Dedifferentiated amniotic fluid mesenchymal stem cell (primary cell): ENCODE measurements at regions not wholly inside any gene's neighbourhood (a gene's known extent, or its start where the extent isn't known, plus 50 kb on each side); places are given as distances from the start of the nearest gene placed in this dataset.
A peak's percentile ranks its signal among the peaks of the same experiment; 100 is the strongest.
"Not testable (repeated sequence)": the region's sequence is repeated elsewhere in the genome, so short reads cannot be mapped to it uniquely, and the experiment has no call there.

Source experiments
- DNase-seq: peaks from one replicate; pipeline ENCODE4 v3.0.0-alpha.2; 2016; ENCODE audit errors: extremely low spot score

DNA sequence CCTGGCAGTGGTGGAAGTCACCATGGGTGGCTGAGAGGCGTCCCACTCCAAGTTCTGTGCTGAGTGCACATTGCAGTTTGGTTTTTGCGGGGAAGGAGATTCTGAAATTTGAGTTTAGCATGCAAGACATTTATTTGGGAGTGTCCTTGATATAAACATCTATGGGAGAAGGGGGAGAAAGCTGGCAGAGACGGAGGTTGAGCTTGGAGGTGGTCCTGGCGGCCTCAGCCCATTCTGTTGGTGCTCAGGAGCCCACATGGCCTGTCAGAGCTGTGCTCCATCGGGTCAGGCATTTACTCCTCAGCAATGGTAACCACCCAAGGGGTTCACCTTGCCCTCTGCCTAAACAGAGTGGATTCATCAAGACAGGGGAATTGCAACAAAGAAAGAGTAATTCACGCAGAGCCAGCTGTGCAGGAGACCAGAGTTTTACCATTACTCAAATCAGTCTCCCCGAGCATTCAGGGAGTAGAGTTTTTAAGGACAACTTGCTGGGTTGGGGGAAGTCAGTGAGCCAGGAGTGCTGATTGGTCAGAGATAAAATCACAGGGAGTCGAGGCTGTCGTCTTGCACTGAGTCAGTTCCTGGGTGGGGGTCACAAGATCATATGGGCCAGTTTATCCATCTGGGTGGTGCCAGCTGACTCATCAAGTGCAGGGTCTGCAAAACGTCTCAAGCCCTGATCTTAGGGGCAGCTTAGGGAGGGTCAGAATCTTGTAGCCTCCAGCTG lies 323.3 kb upstream of the TMEM132C start:
- no peak for DNase-seq

DNA sequence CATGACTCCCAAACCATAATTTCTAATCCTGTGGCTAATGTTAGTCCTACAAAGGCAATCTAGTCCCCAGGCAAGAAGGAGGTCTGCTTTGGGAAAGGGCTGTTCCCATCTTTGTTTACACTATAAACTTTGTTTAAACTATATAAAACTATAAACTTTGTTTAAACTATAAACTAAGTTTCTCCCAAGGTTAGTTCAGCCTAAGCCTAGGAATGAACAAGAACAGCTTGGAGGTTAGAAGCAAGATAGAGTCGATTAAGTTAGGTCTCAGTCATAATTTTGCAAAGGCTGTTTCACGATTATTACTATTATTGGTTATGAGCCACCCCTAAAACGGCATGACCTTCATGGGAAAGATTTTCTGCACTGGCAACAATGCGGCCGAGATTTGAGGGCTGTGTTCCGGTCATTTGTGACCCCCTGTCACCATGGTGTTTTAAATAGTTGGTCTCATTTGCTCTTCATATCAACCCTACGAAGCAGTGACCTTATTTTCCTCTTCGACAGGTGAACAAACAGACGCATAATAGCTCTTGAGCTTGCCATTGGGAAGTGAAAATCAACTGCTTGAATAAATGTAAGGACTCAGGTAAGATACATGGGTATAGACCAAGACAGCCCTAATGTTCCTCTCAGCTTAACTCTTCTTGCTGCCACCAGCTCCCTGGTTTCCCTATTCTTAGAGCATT lies 322.6 kb upstream of the TMEM132C start:
- no peak for DNase-seq

DNA sequence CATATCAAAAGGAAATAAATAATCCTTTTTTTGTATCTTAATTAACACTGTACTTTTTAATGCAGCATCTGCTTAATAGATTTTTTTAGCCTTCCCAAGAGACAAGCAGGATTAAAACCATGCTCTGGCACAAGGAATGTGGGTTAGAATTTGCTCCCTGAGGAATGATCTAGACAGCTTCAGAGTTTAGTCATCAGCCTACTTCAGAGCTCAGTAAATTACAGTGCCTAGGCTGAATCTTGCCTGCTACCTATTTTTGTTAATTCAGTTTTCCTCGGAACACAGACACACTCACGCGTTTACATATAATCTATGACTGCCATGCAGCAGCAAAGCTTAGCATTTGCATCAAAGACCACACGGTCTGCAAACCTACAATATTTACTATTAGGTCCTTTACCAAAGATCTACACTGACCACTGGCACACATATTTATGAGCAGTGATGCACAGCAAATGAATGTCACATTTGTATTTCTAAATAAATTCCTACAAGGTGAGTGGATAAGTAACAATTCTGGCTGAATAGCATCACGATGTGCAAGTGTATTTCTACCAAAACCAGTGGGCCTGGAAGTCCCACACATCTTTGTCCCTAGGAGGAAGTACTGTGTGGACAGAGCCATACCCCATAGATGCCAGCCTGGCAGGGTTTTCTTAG lies 309.8 kb upstream of the TMEM132C start:
- DNase-seq = peak; percentile 26

DNA sequence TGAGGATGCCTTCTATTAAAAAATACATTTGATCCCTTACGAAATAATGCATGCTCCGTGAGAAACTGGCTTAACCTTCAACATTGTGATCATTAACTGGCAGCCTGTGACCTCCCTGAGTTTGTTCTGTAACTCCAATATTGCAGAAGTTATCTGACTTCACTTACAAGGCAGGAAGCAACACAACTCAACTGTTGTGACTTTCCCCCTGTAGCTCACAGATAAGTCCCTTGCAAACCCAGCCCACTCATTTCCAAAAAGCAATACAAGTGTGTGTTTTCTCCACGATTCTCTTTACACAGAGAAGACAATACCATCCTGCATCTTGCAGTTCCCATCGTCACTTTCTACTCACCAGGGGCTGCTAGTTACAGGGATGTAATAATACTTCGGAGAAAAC lies 304.7 kb upstream of the TMEM132C start:
- no peak for DNase-seq

DNA sequence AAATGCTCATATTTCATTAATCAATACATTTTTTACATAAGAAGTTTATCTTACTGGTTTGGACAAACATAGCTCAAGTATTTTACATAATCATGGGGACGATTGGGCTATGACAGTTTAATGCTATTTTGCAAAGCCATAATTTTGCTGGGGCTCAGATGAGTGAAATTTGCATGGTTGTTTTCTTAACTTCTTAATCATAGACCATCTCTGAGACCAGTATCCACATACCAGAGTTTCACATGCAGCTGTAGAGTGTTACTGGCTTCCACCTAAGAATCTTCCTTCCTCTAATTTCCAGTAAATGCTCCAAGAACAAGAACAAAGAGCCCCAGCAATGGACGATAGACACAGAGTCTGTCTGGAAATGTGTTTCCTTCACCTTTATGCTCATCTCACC lies 303.0 kb upstream of the TMEM132C start:
- DNase-seq = no peak

DNA sequence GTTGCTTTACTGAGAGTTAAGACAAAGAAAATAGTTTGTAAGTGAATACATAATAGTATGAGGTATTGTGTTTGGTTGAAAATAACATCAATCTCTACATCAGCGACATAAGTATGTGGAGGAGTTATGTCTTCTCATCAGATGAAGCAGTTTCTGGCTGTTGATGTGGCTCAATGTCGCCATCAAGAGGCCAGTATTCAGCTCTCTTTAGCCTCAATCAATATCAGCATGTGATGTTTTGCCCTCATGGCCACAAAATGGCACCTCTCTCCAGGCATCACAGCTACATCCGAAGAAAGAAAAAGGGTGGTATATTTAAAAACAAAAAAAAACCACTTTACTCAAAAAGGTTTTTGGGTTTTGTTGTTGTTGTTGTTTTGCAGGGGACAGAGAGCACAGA lies 302.3 kb upstream of the TMEM132C start:
- DNase-seq = peak; percentile 47

DNA sequence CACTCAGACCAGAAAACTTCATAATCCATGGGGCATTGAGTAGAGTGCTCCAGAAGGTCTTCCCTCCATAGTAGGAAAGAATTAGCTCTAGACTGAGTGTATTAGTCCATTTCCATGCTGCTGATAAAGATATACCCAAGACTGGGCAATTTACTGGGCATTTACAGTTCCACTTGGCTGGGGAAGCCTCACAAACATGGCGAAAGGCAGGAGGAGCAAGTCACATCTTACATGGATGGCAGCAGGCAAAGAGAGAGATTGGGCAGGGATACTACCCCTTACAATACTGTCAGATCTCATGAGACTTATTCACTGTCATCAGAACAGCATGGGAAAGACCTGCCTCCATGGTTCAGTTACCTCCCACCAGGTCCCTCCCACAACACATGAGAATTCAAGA lies 300.6 kb upstream of the TMEM132C start:
- DNase-seq = no peak

DNA sequence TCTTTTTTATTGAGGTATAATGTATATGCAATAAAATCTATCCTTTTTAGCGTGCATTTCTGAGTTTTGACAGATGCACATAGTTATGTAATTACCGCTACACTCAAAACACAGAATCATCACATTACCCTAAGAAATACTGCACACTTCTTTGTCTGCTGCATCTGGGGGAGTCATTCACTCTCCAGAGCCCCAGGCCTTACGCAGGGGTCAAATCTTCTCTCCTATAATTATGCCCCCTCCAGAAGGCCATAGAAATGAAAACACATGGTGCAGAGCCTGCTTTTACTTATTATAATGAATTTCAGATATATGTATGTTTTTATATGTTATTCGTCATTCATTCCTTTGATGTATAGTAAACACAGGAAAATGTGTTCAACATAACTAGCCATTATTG lies 296.5 kb upstream of the TMEM132C start:
- DNase-seq = no peak

DNA sequence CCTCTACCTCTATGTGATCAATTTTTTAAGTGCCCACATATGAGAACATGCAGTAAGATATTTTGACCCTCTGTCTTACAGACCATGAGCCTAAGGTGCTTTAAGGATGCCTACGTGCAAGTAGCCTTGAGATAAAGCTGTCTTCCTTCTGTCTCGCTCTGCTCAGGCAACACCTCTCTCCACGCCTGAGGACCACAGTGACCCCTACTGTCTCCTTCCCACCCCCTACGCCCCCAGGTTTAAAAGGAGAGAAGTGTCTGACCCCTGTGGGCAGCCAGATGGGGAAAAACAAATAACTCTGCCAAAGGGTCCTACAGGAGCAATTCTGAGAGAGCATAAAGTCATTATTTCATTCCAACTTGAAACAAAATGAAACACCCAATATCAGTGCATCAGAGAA lies 286.4 kb upstream of the TMEM132C start:
- DNase-seq = no peak

DNA sequence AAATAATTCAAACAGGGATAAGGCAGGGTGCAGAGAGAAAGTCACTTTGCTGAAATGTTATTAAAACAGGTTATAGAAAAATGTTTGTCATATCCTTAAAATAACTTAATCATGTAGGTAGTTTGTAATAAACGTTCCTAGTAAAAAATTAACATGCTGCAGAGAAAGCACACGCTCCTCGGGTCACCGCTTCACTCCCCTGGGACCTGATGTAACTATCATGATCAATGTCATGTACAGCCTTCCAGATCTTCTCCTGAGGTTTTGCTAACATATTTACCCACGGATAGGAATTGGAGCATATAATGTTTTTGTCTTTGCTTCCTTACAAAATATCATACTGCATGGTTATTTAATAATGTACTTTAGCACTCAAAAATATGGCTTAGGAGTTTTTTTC lies 285.1 kb upstream of the TMEM132C start:
- no peak for DNase-seq

DNA sequence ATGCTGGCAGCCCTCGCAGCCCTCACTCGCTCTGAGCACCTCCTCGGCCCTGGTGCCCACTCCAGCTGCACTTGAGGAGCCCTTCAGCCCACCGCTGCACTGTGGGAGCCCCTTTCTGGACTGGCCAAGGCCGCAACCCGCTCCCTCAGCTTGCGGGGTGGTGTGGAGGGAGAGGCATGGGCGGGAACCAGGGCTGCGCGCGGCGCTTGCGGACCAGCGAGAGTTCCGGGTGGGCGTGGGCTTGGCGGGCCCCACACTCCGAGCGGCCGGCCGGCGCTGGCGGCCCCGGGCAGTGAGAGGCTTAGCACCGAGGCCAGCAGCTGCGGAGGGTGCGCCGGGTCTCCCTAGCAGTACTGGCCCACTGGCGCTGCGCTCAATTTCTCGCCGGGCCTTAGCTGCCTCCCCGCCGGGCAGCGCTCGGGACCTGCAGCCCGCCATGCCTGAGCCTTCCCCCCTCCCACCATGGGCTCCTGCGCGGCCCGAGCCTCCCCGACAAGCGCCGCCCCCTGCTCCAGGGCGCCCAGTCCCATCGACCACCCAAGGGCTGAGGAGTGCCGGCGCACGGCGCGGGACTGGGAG lies 283.7 kb upstream of the TMEM132C start:
- DNase-seq = not testable (repeated sequence)

DNA sequence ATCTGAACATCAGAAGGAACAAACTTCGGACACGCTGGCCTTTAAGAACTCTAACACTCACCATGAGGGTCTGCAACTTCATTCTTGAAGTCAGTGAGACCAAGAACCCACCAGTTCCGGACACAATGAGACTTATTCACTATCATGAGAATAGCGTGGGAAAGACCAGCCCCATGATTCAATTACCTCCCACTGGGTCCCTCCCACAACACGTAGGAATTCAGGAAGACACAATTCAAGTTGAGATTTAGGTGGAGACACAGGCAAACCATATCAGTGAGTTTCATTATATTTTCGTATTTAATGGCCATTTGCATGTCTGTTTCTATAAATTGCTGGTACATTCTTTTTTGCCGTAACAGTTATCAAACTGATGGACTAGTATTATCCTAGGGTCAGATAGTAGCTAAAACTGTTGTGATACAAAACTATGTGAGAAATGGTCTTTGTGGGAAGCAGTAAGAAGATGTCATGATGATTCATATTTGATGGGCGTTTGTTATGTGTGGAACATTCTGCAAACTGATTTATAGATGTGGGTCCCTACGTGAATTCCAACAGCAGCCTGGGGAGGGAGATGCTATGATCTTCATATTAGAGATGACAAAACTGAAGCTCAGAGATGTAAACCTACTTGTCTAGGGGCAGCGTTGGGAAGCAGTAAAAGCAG lies 282.4 kb upstream of the TMEM132C start:
- no peak for DNase-seq

DNA sequence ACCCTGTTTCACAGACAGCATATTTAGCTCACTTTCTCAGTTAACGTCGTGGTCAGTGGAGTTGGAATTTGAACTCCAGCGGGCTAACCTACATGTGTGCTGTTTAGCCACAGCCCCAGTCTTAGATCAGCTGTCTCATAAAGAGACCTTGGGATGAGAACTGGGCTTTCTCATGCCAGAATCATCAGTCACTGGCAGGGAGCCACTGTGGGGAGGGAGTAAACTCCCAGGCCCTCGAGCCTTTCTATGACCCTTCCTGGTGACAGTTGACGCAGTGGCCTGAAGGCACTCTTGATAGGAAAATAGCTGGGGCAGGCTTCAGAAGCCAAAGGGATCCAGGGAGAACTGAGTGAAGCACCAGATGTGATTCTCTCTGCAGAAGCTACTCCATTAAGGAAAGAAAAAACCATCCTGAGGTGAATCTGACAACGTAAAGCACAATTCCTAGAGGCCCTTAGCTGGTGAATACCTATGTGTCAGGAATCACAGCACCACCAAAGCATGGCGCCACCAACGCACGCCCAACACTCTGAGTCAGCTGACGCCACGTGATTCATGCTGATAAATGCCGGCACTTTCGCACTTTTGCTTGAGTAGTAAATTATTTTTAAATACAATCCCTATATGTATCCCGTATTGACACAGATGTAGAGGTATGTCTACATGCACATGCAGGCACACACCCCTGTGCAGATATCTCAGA lies 279.6 kb upstream of the TMEM132C start:
- peak; percentile 17 for DNase-seq

DNA sequence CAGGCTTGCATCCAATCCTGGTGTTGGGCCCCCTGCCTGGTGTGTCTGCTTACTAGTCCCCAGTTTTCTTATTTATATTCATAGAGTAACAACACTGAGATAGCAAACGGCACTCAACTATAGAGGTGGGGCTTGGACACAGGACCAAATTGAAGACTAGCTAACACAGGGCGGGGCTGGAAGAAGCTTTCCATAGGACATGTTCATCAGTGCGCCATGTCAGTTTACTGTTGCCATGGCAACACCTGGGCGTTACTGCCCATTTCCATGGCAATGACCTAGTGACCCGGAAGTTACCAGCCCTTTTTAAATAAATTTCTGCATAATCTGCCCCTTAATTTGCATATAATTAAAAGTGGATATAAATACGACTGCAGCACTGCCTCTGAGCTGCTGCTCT lies 275.5 kb upstream of the TMEM132C start:
- DNase-seq = no peak

DNA sequence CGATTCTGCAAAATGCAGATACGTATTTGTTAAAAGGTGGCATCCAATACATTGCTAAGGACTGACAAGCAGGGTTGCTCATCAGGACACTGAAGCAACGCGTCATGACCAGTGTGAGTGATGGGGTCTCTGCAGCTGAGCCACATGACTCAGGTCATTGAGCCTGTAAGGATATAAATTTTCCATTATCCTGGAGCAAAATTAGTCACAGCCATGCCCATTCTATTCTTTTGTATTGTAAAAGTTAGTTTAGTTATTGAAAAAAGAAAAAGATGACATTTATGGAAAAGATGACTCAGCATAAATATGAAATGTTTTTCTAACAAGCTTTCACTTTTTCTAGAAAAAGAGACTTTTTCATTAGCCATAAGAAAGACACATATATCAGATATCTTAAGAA lies 268.0 kb upstream of the TMEM132C start:
- no peak for DNase-seq

DNA sequence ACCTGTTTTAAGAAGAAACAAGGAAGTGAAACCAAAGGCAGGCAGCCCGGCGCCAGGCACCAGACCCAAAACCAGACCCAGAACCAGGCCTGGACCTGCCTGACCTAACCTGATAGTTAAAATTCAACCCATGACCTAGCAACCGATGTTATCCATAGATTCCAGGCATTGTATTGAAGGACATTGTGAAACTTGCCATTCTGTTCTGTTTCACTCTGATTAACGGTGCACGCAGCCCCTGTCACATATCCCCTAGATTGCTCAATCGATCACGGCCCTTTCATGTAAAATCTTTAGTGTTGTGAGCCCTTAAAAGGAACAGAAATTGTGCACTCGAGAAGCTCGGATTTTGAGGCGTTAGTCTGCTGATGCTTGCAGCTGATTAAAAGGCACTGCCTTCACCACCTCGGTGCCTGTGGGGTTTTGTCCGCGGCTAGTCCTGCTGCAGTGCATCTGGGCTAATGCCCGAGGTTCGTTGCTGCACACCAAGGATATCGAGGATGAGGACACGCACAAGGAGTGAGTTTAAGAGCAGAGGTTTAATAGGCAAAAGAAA lies 262.5 kb upstream of the TMEM132C start:
- DNase-seq = no peak

DNA sequence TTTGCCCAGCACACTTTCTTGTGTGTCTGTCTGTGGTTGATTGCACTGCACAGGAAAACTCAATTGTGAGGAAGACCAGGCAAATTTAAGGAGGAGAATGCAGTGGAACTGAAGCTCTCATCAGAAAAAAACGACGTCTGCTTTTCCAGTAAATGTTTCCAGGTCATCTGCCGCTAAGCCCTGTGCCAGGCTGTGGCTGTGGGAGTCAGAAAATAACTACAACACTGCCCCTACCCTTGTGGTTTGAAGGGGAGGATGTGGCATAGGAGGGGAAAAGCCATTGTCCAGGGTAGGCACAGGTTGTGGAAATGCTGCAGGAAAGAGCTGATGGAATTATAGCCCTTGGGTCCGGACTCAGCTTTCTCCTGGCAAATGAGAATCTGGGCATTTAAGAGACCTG lies 259.7 kb upstream of the TMEM132C start:
- DNase-seq = no peak

DNA sequence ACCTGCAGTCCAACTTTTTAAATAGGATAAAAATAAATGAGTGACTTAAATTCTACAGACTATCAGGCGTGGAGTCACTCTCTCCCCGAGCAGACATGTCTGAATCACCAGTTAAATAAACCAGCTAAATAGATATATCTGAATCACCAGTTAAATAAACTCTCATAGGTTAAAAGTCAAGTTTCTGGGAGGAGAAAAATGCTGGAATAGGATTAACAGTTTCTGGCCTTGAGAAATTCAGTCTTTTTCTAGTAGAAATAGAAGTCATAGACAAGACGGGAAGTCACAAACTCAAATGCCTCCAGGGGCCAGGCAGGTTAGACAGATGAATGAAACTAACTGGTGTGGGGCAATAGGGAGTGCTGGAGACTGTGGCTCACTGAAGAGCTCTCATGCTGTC lies 258.6 kb upstream of the TMEM132C start:
- peak; percentile 43 for DNase-seq

DNA sequence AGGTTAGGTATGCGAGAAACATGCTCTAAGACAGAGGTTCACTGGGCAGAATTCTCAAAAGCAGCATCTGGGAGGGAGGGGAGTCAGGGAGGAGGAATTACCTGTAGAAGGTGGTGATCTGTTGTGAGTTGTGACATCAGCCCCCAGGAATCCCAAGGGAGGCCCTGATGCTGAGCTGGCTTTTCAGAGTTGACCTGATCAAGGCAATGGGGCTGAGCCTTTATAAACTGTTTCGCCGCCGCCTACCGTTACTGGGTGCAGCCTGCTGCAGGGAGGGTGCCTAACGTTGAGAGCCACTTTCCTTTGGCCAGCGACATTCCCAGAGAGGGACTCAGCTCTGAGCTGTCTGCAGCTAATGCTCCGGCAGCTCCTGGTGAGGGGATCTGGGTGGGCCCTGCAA lies 257.9 kb upstream of the TMEM132C start:
- DNase-seq = no peak

DNA sequence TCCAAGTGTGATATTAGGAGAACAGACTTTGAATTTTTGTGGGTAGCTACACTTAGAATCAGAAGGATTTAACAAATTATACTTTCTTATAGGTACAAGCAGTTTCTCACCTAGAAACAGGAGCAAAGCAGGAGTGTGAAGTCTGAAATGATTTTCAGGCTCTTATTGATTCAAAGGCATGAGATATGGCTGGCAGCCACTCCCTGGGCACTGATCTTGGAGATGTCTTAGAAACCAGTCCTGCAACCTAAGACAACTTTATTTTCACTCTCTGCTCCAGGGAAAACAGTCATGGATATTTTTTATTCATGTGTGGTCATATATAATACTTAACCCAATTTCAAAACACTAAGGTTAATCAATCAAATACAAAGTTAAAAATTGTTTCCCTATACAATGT lies 254.9 kb upstream of the TMEM132C start:
- DNase-seq = no peak

DNA sequence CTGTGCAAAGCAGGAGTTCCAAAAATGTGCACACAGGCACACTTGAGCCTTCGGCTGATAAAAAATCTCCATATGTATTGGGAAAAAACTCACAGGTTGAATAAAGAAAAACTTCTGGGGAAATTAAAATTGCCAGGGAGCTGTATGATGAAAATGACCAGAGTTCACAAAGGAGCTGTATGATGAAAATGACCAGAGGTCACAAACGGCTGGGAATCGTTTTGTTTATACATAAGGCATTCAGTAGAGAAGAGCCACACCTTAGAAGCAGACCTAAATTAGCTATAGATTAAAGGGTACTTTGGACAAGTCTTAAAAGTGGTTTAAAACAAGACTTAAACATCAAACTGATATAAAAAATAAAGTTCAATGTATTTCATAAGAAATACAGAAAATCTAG lies 251.7 kb upstream of the TMEM132C start:
- DNase-seq = no peak
